Breast epithelium (tissue), 3 donors: ENCODE measurements at regions not wholly inside any gene's neighbourhood (a gene's known extent, or its start where the extent isn't known, plus 50 kb on each side); places are given as distances from the start of the nearest gene placed in this dataset.

Experiments used
- POLR2A ChIP-seq: fragments of 450-650 bp; IDR thresholded peaks from one replicate; pipeline ENCODE4 v1.6.1; 2016; ENCODE audit warnings: antibody characterized with exemption, mild to moderate bottlenecking, moderate library complexity
- POLR2AphosphoS5 ChIP-seq, 3 donors: sonication (generic); formaldehyde crosslinking; IDR thresholded peaks; one replicate each; pipeline ENCODE4 v1.6.1; 2017; ENCODE audit warnings: antibody characterized with exemption in 3 of 3
- TF ChIP-seq, protein P1 (sequence below), 3 donors: fragments of 450-650 bp; IDR thresholded peaks; one replicate each; pipeline ENCODE4 v1.5.1; 2016 to 2017; ENCODE audit warnings: antibody characterized with exemption in 3 of 3, mild to moderate bottlenecking in 3 of 3, moderate library complexity in 3 of 3

DNA sequence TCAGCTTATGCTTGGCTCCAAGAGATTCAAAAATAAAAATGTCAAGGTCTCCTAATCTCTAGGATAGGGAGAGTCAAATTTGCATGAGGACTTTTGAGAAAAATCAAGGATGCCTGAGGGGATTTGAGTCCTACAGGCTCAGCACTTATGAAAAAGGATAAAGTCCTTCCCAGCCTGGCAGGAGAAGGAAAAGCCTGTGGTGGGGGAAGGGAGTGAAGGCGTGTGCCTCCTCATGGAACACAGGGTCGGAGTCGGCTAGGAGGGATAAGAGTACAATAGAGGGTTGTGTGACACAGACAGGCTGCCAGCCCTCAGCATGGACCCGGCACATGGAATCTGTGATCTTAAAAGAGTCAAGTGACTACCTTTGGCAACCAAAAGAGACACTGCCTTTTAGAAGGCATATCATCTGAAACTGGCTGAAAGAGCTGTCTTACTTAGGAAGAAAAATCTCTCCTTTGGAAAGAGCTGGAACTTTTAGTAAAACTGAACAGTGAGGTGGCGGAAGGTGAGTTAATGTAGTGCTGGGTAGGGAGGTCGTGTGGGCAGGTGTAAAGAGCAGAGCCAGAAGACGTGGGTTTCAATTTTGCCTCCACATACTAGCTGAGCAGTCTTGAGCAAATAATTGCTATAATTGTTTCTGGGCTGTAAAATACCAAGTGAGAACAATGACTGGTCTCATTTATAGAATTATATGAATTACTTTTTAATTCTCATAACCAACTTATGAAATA, 58.8 kb upstream of the RDX start:
- no peak for TF ChIP-seq POLR2A
- TF ChIP-seq, protein P1, sequence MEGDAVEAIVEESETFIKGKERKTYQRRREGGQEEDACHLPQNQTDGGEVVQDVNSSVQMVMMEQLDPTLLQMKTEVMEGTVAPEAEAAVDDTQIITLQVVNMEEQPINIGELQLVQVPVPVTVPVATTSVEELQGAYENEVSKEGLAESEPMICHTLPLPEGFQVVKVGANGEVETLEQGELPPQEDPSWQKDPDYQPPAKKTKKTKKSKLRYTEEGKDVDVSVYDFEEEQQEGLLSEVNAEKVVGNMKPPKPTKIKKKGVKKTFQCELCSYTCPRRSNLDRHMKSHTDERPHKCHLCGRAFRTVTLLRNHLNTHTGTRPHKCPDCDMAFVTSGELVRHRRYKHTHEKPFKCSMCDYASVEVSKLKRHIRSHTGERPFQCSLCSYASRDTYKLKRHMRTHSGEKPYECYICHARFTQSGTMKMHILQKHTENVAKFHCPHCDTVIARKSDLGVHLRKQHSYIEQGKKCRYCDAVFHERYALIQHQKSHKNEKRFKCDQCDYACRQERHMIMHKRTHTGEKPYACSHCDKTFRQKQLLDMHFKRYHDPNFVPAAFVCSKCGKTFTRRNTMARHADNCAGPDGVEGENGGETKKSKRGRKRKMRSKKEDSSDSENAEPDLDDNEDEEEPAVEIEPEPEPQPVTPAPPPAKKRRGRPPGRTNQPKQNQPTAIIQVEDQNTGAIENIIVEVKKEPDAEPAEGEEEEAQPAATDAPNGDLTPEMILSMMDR (IDR thresholded peaks at IDR 0.05) = no peak
- TF ChIP-seq POLR2AphosphoS5 (IDR thresholded peaks at IDR 0.05) = no peak
